GM10248 (cell line): ENCODE measurements at regions not wholly inside any gene's neighbourhood (a gene's known extent, or its start where the extent isn't known, plus 50 kb on each side); places are given as distances from the start of the nearest gene placed in this dataset.

Source experiments
- CTCF ChIA-PET: fragments of 300-600 bp; sonication (Branson Sonifier 250); formaldehyde crosslinking; extraction: SDS; loops from one replicate; lab custom pipeline; 2021; ENCODE audit warnings: antibody characterized with exemption; lab: Yijun Ruan, JAX
- POLR2A ChIA-PET: fragments of 350-650 bp; sonication (Branson Sonifier 250); formaldehyde crosslinking; extraction: SDS; loops from one replicate; lab custom pipeline; 2020; ENCODE audit warnings: antibody characterized with exemption; lab: Yijun Ruan, JAX
- DNase-seq: peaks from one replicate; pipeline ENCODE4 v3.0.0; 2012; ENCODE audit errors: extremely low spot score
- CTCF ChIP-seq: IDR thresholded peaks from 2 replicates; pipeline ENCODE4 v1.5.1; 2012; ENCODE audit warnings: mild to moderate bottlenecking, low read depth; ENCODE audit errors: extremely low read depth, missing control alignments, control extremely low read depth

DNA sequence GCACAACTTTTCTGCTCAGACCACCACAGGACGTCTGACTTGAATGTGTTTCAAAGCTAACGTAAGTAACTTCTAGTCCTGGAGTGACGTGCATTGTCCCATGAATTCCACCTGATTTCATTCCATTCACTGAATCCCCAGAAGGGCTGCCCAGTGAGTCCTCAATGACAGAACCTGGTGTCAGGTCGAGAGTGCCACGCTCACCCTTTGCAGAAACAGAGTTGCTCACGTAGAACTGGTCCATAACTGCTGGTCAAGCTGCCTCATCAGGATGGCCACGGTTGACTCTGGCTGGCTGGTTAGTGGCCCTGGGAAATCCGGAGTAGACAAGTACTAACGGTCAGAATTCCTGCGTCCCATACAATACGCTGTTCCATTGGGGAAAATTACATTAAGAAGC lies 50.6 kb upstream of the UBE3C start:
- no peak for DNase-seq
- no peak for TF ChIP-seq CTCF
- CTCF ChIA-PET, result no interaction called here
- POLR2A ChIA-PET, result no interaction called here
